GM18951 (cell line): ENCODE measurements at regions not wholly inside any gene's neighbourhood (a gene's known extent, or its start where the extent isn't known, plus 50 kb on each side); places are given as distances from the start of the nearest gene placed in this dataset.
"Not testable (repeated sequence)": the region's sequence is repeated elsewhere in the genome, so short reads cannot be mapped to it uniquely, and the experiment has no call there.

Experiments used
- POLR2A ChIP-seq: IDR thresholded peaks from 4 replicates; pipeline ENCODE4 v1.6.1; 2011; ENCODE audit warnings: mild to moderate bottlenecking; ENCODE audit not compliant: insufficient read length, insufficient read depth; ENCODE audit errors: extremely low read depth
- in situ Hi-C: fragments of 300-500 bp; cut with MboI; formaldehyde crosslinking; loops from one replicate; pipeline ENCODE4 v1.12.0; 2022; ENCODE audit warnings: low sequenced_read_pairs, mixed read lengths, inconsistent platforms; ENCODE audit not compliant: unreplicated experiment

- in situ Hi-C loops: no loop called here
- TF ChIP-seq POLR2A: no peak
Observed at GRCh38 chr10:123252779-123253178, 98.6 kb downstream of the BUB3 start.

GRCh38 chr10:123254343-123254742, 100.1 kb downstream of the BUB3 start:
- in situ Hi-C loops: not testable (repeated sequence)

- TF ChIP-seq POLR2A: no peak
- in situ Hi-C loops: no loop called here
Observed at GRCh38 chr10:123257904-123258456, 103.8 kb downstream of the BUB3 start.

- in situ Hi-C loops: no loop called here
- no peak for TF ChIP-seq POLR2A
Observed at GRCh38 chr10:123259081-123259480, 104.9 kb downstream of the BUB3 start.

- TF ChIP-seq POLR2A: no peak
- in situ Hi-C loops: no loop called here
Observed at GRCh38 chr10:123259791-123260190, 105.6 kb downstream of the BUB3 start.

GRCh38 chr10:123262456-123262855, 108.3 kb downstream of the BUB3 start:
- TF ChIP-seq POLR2A: no peak
- in situ Hi-C loops: no loop called here

- no peak for TF ChIP-seq POLR2A
- in situ Hi-C loops: no loop called here
Observed at GRCh38 chr10:123266971-123267370, 112.8 kb downstream of the BUB3 start.

GRCh38 chr10:123269017-123269552, 114.9 kb downstream of the BUB3 start:
- in situ Hi-C loops: no loop called here
- no peak for TF ChIP-seq POLR2A

- in situ Hi-C loops: no loop called here
- TF ChIP-seq POLR2A: no peak
Observed at GRCh38 chr10:123269675-123270074, 115.5 kb downstream of the BUB3 start.

- TF ChIP-seq POLR2A: no peak
- in situ Hi-C loops: no loop called here
Observed at GRCh38 chr10:123270221-123270620, 116.0 kb downstream of the BUB3 start.

- in situ Hi-C loops: no loop called here
- TF ChIP-seq POLR2A: no peak
Observed at GRCh38 chr10:123270806-123271205, 116.6 kb downstream of the BUB3 start.

- no peak for TF ChIP-seq POLR2A
- in situ Hi-C loops: no loop called here
Observed at GRCh38 chr10:123272171-123272570, 118.0 kb downstream of the BUB3 start.

GRCh38 chr10:123274306-123275135, 120.3 kb downstream of the BUB3 start:
- in situ Hi-C loops: no loop called here
- TF ChIP-seq POLR2A: no peak

- in situ Hi-C loops: no loop called here
- no peak for TF ChIP-seq POLR2A
Observed at GRCh38 chr10:123275136-123275564, 120.9 kb downstream of the BUB3 start.
